Activated naive CD8-positive, alpha-beta T cell treated with anti-CD3 and anti-CD28 coated beads, Interleukin-2, amount 50 U/mL, for 16 hours (primary cell): ENCODE measurements at regions not wholly inside any gene's neighbourhood (a gene's known extent, or its start where the extent isn't known, plus 50 kb on each side); places are given as distances from the start of the nearest gene placed in this dataset.
"Not testable (repeated sequence)": the region's sequence is repeated elsewhere in the genome, so short reads cannot be mapped to it uniquely, and the experiment has no call there.

Experiments used
- DNase-seq: peaks from one replicate; pipeline ENCODE4 v3.0.0-alpha.2; 2020; ENCODE audit warnings: low read depth, low spot score

DNA sequence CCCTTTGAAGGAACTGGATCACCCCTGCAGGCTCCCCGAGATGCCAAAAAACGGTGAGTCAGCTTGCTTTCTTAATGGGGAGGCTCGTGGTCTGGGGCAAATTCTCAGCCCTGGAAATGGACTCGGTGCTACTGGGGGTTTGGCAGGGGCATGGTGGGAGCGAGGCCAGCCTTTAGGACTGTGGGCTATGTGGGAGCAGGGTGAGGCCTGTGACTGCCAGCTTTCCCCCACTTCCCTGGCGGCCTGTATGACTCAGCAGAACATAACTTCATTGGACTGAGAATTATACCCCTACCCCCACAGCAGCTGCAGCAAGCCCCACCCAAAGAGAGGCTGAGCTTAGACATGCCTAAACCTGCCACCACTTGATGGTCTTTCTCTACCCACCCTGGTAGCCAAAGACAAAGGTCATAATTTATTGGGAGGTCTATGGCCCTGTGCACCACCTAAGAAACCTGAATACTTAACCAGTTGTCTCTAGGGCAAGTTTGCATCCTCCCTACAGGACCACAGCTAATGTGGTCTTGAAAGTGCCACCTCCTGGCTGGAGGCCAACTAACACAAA, 325.3 kb downstream of the TLE1 start:
- no peak for DNase-seq

DNA sequence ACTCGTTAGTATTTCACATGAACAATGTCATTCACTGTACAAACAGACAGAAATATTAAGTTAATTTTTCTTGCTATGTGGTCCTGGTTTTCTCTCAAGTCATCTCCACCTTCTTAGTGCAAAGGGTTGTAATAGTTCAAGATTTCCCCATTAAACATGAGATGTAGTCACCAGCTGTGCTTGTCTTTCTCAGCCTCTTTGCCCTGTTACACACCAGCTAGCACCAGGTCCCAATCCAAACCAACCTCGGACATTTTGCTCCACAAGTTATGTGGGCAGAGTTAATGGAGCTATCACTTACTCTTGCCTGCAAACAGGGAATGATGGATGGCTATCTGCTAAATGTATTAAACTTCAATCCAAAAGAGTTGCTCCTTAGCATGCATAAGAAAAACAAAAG, 328.1 kb downstream of the TLE1 start:
- no peak for DNase-seq

GRCh38 chr9:81351166-81351565, 338.2 kb downstream of the TLE1 start:
- DNase-seq = no peak

DNA sequence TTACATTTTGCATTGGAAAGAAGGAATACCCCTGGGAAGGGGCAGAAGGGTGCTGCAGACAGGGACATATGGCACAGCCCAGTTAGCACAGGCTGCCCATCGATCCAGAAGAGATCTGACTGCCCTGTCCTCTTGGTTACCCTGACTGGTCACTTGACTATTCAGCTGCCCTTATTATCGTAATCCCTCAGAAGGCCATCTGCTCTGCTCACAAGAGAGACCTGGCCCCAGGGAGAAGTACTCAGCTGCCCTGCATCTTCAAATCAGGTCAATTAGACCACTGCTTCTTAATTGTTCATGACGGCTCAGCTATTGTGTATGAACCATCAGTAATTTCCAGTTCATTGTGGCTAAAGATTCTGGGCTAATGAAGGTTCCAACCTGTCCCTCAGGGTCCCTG, 345.0 kb downstream of the TLE1 start:
- DNase-seq = no peak

GRCh38 chr9:81335879-81336421, 353.4 kb downstream of the TLE1 start:
- DNase-seq = no peak

- DNase-seq = no peak
Measured at GRCh38 chr9:81321551-81321950, 367.8 kb downstream of the TLE1 start.

DNA sequence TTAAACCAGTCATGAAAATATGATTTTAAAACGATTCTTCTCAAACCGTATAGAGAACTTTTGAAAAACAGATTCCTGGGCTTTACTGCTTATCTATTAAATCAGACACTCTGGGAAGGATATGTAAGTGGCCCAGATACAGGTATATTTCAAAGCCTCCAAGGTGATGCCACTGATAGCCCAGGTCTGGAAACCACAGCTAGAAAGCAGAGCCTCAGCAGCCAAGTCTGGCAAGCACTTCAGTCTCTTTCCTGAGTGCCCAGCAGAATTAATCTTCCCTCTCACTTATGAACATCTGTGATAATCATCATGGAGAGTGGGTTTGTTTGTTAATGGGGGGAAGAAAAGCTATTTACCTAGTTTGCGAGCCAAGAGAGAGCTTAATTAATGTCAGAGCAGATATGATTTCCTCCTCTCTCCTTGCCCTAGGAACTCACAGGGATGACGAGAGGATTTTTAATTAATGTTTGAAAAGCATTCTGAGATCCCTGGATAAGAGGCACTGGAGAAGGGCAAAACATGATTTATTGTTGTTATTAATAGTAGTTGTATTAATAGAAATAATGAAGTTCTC, 368.4 kb downstream of the TLE1 start:
- no peak for DNase-seq

GRCh38 chr9:81318571-81318970, 370.8 kb downstream of the TLE1 start:
- no peak for DNase-seq

DNA sequence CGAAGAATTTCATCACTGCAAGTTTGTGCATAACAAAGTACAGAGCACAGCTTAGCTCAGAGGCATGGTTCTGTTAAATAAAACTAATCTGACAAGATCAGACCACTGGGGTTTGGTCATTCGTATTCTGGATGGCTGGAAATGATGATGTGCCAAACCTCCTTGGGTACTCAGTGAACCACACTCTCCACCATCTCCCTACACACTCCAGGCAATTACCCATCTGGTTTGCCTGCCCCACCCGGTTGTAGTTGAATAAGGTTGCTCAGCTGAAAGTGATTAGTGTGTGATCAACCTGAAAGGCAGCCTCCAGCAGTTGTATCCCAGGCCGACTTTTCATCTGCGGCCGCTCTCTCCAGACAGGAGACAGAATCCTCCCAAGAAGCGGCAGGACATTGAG, 371.4 kb downstream of the TLE1 start:
- DNase-seq = no peak

DNA sequence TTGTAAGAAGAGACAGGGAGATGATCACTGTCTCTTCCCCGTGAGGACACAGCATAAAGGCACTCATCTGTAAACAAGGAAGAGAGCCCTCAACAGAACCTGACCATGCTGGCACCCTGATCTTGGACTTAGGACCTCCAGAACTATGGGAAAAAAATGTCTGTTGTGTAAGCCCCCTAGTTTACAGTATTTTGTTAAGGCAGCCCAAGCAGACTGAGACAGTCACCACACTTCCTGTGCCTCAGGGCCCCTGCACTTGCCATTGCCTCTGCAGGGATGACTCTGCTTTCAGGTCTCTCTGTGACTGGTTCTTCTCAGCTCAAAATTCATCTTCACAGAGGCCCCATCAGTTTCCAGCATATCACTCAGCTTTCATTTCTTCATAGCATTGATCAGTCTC, 372.1 kb downstream of the TLE1 start:
- DNase-seq = no peak

DNA sequence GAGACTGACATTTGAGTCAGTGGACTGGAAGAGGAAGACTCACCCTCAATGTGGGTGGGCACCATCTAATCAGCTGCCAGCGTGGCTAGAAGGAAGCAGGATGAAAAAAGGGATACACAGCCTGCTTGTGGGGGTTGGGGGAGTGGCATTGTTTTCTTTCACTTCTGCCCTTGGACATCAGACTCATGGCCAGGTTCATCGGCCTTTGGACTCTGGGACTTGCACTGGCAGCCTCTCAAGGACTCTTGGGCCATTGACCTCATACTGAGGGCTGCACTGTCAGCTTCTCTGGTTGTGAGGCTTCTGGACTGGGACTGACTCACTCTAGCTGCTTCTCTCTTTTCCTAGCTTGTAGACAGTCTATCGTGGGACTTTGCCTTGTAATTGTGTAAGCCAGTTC, 374.9 kb downstream of the TLE1 start:
- DNase-seq = no peak

- DNase-seq = no peak
Measured at GRCh38 chr9:81313877-81314276, 375.5 kb downstream of the TLE1 start.

GRCh38 chr9:81312346-81312745, 377.0 kb downstream of the TLE1 start:
- no peak for DNase-seq

GRCh38 chr9:81308404-81308803, 380.9 kb downstream of the TLE1 start:
- no peak for DNase-seq

- DNase-seq = not testable (repeated sequence)
Measured at GRCh38 chr9:81307791-81308190, 381.6 kb downstream of the TLE1 start.

DNA sequence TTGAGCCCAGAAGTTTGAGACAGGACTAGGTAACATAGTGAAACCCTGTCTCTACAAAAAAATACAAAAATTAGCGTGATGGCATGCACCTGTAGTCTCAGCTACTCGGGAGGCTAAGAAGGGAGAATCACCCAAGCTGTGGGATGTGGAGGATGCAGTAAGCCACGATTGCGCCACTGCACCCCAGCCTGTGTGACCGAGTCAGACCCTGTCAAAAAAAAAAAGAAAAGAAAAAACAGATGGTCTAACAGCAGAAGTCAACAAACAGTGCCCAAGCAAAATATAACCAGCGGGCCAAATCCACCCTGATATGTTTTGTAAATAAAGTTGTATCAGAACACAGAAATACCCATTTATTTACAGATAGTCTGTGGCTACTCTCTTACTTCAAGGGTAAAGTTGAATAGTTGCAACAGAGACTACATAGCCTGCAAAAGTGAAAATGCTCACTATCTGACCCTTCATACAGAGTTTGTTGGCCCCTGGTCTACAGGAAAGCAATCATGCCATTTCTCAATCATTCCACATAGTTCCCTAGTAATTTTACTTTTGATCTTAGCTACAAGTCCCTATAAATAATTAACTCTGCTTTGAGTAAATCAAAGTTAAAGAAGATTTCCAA, 383.7 kb downstream of the TLE1 start:
- no peak for DNase-seq

DNA sequence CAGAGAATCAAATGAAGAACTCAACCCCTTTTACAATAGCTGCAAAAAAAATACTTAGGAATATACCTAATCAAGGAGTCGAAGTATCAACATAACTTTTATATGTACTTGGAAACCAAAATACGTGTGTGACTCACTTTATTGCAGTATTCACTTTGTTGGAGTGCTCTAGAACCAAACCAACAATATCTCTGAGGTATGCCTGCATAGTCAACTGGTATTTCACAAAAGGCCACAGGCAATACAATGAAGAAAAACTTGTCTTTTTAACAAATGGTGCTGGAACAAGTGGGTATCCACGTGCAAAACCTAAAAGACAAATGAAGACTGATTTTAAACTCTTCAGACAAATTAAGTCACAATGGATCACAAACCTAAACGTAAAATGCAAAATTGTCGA, 385.7 kb downstream of the TLE1 start:
- DNase-seq = no peak

DNA sequence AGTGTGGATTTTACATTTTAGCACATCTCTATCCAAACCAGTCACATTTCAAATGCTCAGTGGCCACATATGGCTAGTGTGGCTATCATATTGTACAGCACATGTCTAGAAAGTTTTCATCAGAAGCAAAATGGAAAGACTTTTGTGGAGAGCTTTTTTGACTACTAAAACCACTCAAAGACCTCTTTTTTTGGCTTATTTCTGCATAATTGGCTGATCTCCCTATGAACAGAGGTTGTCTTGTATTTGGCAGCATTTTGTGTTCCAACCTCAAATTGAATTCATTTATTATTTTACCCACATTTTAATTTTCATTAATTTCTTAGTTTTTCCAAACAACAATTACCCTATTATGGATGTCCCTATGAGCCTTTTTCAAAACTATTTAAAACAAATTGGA, 395.7 kb downstream of the TLE1 start:
- DNase-seq = no peak

GRCh38 chr9:81292056-81292805, 397.1 kb downstream of the TLE1 start:
- no peak for DNase-seq

GRCh38 chr9:81289622-81290021, 399.7 kb downstream of the TLE1 start:
- no peak for DNase-seq

- no peak for DNase-seq
Measured at GRCh38 chr9:81268048-81268447, 421.3 kb downstream of the TLE1 start.

DNA sequence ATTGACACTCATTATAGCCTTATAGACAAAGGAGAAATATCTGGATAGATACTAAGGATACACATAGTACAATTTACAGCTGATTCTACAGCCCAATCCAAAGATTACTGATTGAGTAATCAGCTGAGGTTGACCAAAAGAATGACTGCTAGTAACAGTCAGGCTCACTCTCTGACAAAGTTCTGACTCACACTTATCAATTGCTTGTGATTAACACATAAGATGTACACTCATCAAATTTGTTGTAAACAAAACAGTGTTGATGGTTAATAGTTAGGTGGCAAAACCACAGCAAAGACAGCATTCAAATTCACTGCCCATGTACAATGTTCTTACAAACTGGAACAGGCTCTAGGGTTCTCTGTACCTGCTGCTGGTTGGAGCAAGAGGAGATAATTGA, 422.7 kb downstream of the TLE1 start:
- DNase-seq = no peak

GRCh38 chr9:81266086-81266485, 423.3 kb downstream of the TLE1 start:
- DNase-seq = no peak
